Activated CD4-positive, alpha-beta memory T cell treated with anti-CD3 and anti-CD28 coated beads, Interleukin-2, amount 10 ng/mL, durations not matched to agents 7 days and 5 days (primary cell): ENCODE measurements at regions not wholly inside any gene's neighbourhood (a gene's known extent, or its start where the extent isn't known, plus 50 kb on each side); places are given as distances from the start of the nearest gene placed in this dataset.
"Not testable (repeated sequence)": the region's sequence is repeated elsewhere in the genome, so short reads cannot be mapped to it uniquely, and the experiment has no call there.

Source experiments
- CTCF ChIA-PET: fragments of 350-600 bp; sonication (Branson Sonifier 250); formaldehyde crosslinking; loops from one replicate; lab custom pipeline; 2021; ENCODE audit warnings: antibody characterized with exemption, inconsistent platforms; lab: Charles Lee
- POLR2A ChIA-PET: fragments of 350-600 bp; sonication (Branson Sonifier 250); formaldehyde crosslinking; loops from one replicate; lab custom pipeline; 2021; ENCODE audit warnings: antibody characterized with exemption; lab: Charles Lee
- DNase-seq: peaks from one replicate; pipeline ENCODE4 v3.0.0-alpha.2; 2020
- H3K27ac Mint-ChIP-seq: one replicate; pipeline ENCODE4 v1.8.0; 2021; ENCODE audit warnings: mild to moderate bottlenecking, mixed read lengths
- H3K27me3 Mint-ChIP-seq: one replicate; pipeline ENCODE4 v1.8.0; 2021; ENCODE audit warnings: mixed read lengths
- H3K36me3 Mint-ChIP-seq: one replicate; pipeline ENCODE4 v1.8.0; 2021; ENCODE audit warnings: low read depth, mixed read lengths
- H3K4me1 Mint-ChIP-seq: one replicate; pipeline ENCODE4 v1.8.0; 2021; ENCODE audit warnings: mixed read lengths
- H3K4me3 Mint-ChIP-seq: one replicate; pipeline ENCODE4 v1.8.0; 2021; ENCODE audit warnings: mild to moderate bottlenecking, mixed read lengths
- H3K9me3 Mint-ChIP-seq: one replicate; pipeline ENCODE4 v1.8.0; 2021; ENCODE audit warnings: mixed read lengths

DNA sequence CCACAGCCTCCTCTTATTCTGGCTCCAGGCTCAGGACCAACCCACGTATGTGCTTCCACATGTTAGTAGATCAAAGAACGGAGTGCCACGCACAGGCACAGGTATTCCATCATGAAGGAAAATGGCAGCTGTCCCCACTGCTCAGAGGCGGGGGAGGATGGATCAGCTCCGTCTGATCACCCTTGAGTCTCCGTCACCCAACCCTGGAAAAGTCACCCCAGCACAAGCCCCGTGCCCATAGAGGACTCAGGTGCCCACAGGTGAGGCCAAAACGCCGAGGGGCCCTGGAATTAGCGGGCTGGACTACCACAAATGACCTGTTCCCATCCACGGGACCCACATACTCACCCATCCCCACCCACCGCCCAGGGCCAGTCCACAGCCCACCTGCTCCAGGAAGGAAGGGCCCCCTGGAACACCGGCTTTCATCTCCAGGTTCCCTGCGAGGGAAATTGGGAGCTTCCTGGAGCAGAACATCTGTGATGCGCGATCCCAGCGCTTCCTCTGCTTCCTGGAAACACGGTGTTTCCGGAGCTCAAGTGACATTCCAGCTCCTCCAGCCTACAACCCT, 120.5 kb upstream of the SPACA7 start:
- ChIA-PET CTCF (no interaction called here), POLR2A (no interaction called here)
- H3K9me3 Mint-ChIP-seq = peaks cover 5% of the 10 kb centered on the region
- no peaks in the 10 kb centered on the region for H3K36me3 Mint-ChIP-seq
- DNase-seq = no peak
- H3K27ac Mint-ChIP-seq = no peak overlapping the region
- no peaks in the 10 kb centered on the region for H3K4me1 Mint-ChIP-seq
- no peak overlapping the region for H3K4me3 Mint-ChIP-seq
- no peaks in the 10 kb centered on the region for H3K27me3 Mint-ChIP-seq

GRCh38 chr13:112256716-112257494, 119.2 kb upstream of the SPACA7 start:
- no peak for DNase-seq
- H3K9me3 Mint-ChIP-seq = peaks cover 5% of the 10 kb centered on the region
- H3K4me3 Mint-ChIP-seq = no peak overlapping the region
- CTCF ChIA-PET = no interaction called here
- no peak overlapping the region for H3K27ac Mint-ChIP-seq
- H3K4me1 Mint-ChIP-seq = no peaks in the 10 kb centered on the region
- POLR2A ChIA-PET = no interaction called here
- H3K27me3 Mint-ChIP-seq = no peaks in the 10 kb centered on the region
- no peaks in the 10 kb centered on the region for H3K36me3 Mint-ChIP-seq

- ChIA-PET CTCF (no interaction called here), POLR2A (no interaction called here)
- Mint-ChIP-seq H3K9me3 (peaks cover 2% of the 10 kb centered on the region), H3K27ac (no peak overlapping the region), H3K27me3 (no peaks in the 10 kb centered on the region), H3K4me3 (no peak overlapping the region), H3K36me3 (no peaks in the 10 kb centered on the region), H3K4me1 (no peaks in the 10 kb centered on the region)
- no peak for DNase-seq
Observed at GRCh38 chr13:112259511-112259910, 116.6 kb upstream of the SPACA7 start.

GRCh38 chr13:112260108-112261055, 115.8 kb upstream of the SPACA7 start:
- ChIA-PET POLR2A (no interaction called here), CTCF (no interaction called here)
- no peaks in the 10 kb centered on the region for H3K27me3 Mint-ChIP-seq

GRCh38 chr13:112261924-112262323, 114.2 kb upstream of the SPACA7 start:
- POLR2A ChIA-PET = no interaction called here
- Mint-ChIP-seq H3K4me1 (no peaks in the 10 kb centered on the region), H3K27me3 (peaks cover 4% of the 10 kb centered on the region), H3K9me3 (no peaks in the 10 kb centered on the region), H3K36me3 (no peaks in the 10 kb centered on the region), H3K4me3 (no peak overlapping the region), H3K27ac (no peak overlapping the region)
- DNase-seq = no peak
- CTCF ChIA-PET = no interaction called here

More at GRCh38 chr13:112260108-112261055, 115.8 kb upstream of the SPACA7 start:
- H3K4me1 Mint-ChIP-seq = no peaks in the 10 kb centered on the region
- H3K27ac Mint-ChIP-seq = no peak overlapping the region
- no peak for DNase-seq
- no peaks in the 10 kb centered on the region for H3K36me3 Mint-ChIP-seq
- no peak overlapping the region for H3K4me3 Mint-ChIP-seq
- H3K9me3 Mint-ChIP-seq = no peaks in the 10 kb centered on the region

GRCh38 chr13:112263152-112263551, 113.0 kb upstream of the SPACA7 start:
- Mint-ChIP-seq H3K36me3 (no peaks in the 10 kb centered on the region), H3K27me3 (peaks cover 4% of the 10 kb centered on the region), H3K27ac (no peak overlapping the region), H3K9me3 (no peaks in the 10 kb centered on the region), H3K4me1 (no peaks in the 10 kb centered on the region), H3K4me3 (no peak overlapping the region)
- no peak for DNase-seq
- CTCF ChIA-PET = no interaction called here
- POLR2A ChIA-PET = no interaction called here

- Mint-ChIP-seq H3K27ac (no peak overlapping the region), H3K4me1 (no peaks in the 10 kb centered on the region), H3K36me3 (no peaks in the 10 kb centered on the region), H3K4me3 (no peak overlapping the region), H3K9me3 (no peaks in the 10 kb centered on the region), H3K27me3 (peaks cover 4% of the 10 kb centered on the region)
- CTCF ChIA-PET = no interaction called here
- no peak for DNase-seq
- POLR2A ChIA-PET = no interaction called here
Observed at GRCh38 chr13:112267660-112268059, 108.5 kb upstream of the SPACA7 start.

- CTCF ChIA-PET = no interaction called here
- no peak overlapping the region for H3K27ac Mint-ChIP-seq
Observed at GRCh38 chr13:112270951-112271350, 105.2 kb upstream of the SPACA7 start.

GRCh38 chr13:112286733-112287132, 89.4 kb upstream of the SPACA7 start:
- CTCF ChIA-PET, H3K27me3 Mint-ChIP-seq, H3K36me3 Mint-ChIP-seq, H3K27ac Mint-ChIP-seq, H3K4me1 Mint-ChIP-seq, H3K9me3 Mint-ChIP-seq, DNase-seq, POLR2A ChIA-PET, H3K4me3 Mint-ChIP-seq: not testable (repeated sequence)

More at GRCh38 chr13:112270951-112271350, 105.2 kb upstream of the SPACA7 start:
- H3K27me3 Mint-ChIP-seq = peaks cover under 1% of the 10 kb centered on the region
- H3K4me3 Mint-ChIP-seq = no peak overlapping the region
- no peak for DNase-seq
- POLR2A ChIA-PET = no interaction called here
- no peaks in the 10 kb centered on the region for H3K4me1 Mint-ChIP-seq
- H3K36me3 Mint-ChIP-seq = no peaks in the 10 kb centered on the region
- no peaks in the 10 kb centered on the region for H3K9me3 Mint-ChIP-seq

DNA sequence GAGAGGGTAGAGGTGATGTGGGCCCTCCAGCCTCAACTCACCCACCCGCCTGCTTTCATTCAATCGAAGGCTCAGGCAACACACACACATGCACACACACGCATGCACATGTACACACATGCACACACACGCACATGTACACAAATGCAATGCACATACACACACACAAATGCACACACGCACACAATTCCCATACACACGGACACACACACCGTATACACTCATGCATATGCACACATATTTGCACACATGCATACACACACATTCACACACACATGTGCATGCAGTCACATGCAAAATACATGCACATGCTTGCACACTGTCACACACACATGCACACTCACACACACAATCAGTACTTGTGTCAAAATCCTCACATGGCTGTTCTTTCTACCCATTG, 55.9 kb upstream of the SPACA7 start:
- Mint-ChIP-seq H3K36me3 (no peaks in the 10 kb centered on the region), H3K27me3 (no peaks in the 10 kb centered on the region), H3K9me3 (peaks cover 14% of the 10 kb centered on the region), H3K4me1 (no peaks in the 10 kb centered on the region), H3K4me3 (no peak overlapping the region), H3K27ac (no peak overlapping the region)
- ChIA-PET POLR2A (no interaction called here), CTCF (no interaction called here)
- no peak for DNase-seq

DNA sequence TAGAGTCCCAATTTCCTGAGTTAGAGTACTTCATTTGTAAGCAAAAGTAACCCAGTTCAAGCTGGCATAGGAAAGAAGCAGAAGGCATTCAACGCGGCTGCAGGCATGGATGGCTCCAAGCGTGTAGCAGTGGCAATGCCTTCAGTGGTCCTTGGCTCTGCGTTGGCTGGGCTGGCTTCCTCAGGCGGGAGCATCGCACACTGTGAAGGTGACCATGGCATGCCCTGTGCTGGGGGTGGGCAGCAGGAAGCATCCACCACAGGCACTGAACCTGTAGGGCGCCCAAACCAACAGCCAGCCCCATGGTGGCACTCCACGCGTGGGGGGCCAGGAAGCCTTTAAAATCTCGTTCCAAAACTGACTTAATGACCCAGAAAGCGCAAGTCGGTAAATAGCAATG, 53.6 kb upstream of the SPACA7 start:
- no peak for DNase-seq
- Mint-ChIP-seq H3K27me3 (no peaks in the 10 kb centered on the region), H3K9me3 (peaks cover 3% of the 10 kb centered on the region), H3K4me3 (no peak overlapping the region), H3K36me3 (no peaks in the 10 kb centered on the region), H3K4me1 (no peaks in the 10 kb centered on the region), H3K27ac (no peak overlapping the region)
- ChIA-PET POLR2A (no interaction called here), CTCF (no interaction called here)

DNA sequence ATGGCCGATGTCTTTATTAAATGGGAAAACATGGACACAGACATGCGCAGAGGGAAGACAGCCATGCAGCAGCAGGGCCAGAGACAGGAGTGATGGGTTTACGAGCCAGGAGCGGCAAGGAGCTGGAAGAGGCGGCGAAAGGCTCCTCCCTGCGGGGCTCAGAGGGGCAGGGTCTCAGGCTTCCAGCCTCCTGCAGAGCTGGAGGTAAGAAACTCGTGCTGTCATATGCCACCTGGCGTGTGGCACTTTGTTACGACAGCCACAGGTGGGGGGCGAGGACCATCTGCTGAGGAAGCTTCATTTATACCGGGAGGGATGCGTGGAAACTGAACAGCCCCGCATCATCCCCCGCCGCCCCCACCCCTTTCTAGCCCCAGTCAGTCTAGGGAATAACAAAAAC, 52.0 kb upstream of the SPACA7 start:
- Mint-ChIP-seq H3K4me1 (no peaks in the 10 kb centered on the region), H3K36me3 (no peaks in the 10 kb centered on the region), H3K27ac (no peak overlapping the region), H3K9me3 (no peaks in the 10 kb centered on the region), H3K4me3 (no peak overlapping the region), H3K27me3 (no peaks in the 10 kb centered on the region)
- ChIA-PET POLR2A (no interaction called here), CTCF (no interaction called here)
- DNase-seq = no peak

- Mint-ChIP-seq H3K4me1 (no peaks in the 10 kb centered on the region), H3K27me3 (peaks cover 2% of the 10 kb centered on the region), H3K9me3 (no peaks in the 10 kb centered on the region), H3K4me3 (no peak overlapping the region), H3K36me3 (no peaks in the 10 kb centered on the region), H3K27ac (no peak overlapping the region)
- ChIA-PET CTCF (no interaction called here), POLR2A (no interaction called here)
- no peak for DNase-seq
Observed at GRCh38 chr13:112325142-112325808, 50.9 kb upstream of the SPACA7 start.
